Fibroblast of lung (primary cell): ENCODE measurements at regions not wholly inside any gene's neighbourhood (a gene's known extent, or its start where the extent isn't known, plus 50 kb on each side); places are given as distances from the start of the nearest gene placed in this dataset.

Experiments
- DNase-seq, 2 donors: peaks; one replicate each; pipeline versions ENCODE4 v3.0.0 to v3.0.0-alpha.2; 2010; ENCODE audit warnings: low read depth in 2 of 2
- H2AFZ ChIP-seq: 2 replicates; pipeline ENCODE4 v1.5.1; 2012; ENCODE audit warnings: low read length, control low read depth, inconsistent platforms
- H3K27ac ChIP-seq: 2 replicates; pipeline ENCODE4 v1.5.1; 2011; ENCODE audit warnings: low read length, control low read depth; ENCODE audit not compliant: insufficient read depth
- H3K27me3 ChIP-seq: 2 replicates; pipeline ENCODE4 v1.5.1; 2011; ENCODE audit warnings: mild to moderate bottlenecking, low read length; ENCODE audit not compliant: control insufficient read depth, insufficient read depth
- H3K36me3 ChIP-seq: 2 replicates; pipeline ENCODE4 v1.5.1; 2011; ENCODE audit warnings: low read length; ENCODE audit not compliant: control insufficient read depth, insufficient read depth
- H3K4me1 ChIP-seq: 2 replicates; pipeline ENCODE4 v1.5.1; 2011; ENCODE audit warnings: low read length; ENCODE audit not compliant: control insufficient read depth, insufficient read depth; ENCODE audit errors: extremely low read depth
- H3K4me2 ChIP-seq: 2 replicates; pipeline ENCODE4 v1.5.1; 2011; ENCODE audit warnings: low read length, control low read depth; ENCODE audit not compliant: insufficient read depth; ENCODE audit errors: extremely low read depth
- H3K4me3 ChIP-seq, 4 experiments: fragments of 200-600 bp in 1 of 4; sonication (generic) in 1 of 4; replicated peaks in 1 of 4; 2 replicates each; pipeline ENCODE4 v1.5.1; 2011 to 2016; ENCODE audit warnings: low read length in 4 of 4, low read depth in 3 of 4, mild to moderate bottlenecking in 3 of 4, control low read depth in 2 of 4, inconsistent platforms in 1 of 4, mixed read lengths in 1 of 4; ENCODE audit not compliant: insufficient read depth in 1 of 4; ENCODE audit errors: control extremely low read depth in 1 of 4
- H3K79me2 ChIP-seq: 2 replicates; pipeline ENCODE4 v1.5.1; 2012; ENCODE audit warnings: mild to moderate bottlenecking, low read length, inconsistent platforms; ENCODE audit not compliant: control insufficient read depth, insufficient read depth
- H3K9ac ChIP-seq: 2 replicates; pipeline ENCODE4 v1.5.1; 2011; ENCODE audit warnings: mild to moderate bottlenecking, low read length, control low read depth; ENCODE audit not compliant: insufficient read depth
- H3K9me3 ChIP-seq: 2 replicates; pipeline ENCODE4 v1.5.1; 2012; ENCODE audit warnings: low read depth, low read length; ENCODE audit not compliant: control insufficient read depth, insufficient read depth
- H4K20me1 ChIP-seq: 2 replicates; pipeline ENCODE4 v1.5.1; 2011; ENCODE audit warnings: low read length; ENCODE audit not compliant: control insufficient read depth, insufficient read depth; ENCODE audit errors: extremely low read depth
- EZH2 ChIP-seq: IDR thresholded peaks from 2 replicates; pipeline ENCODE4 v1.5.1; 2012; ENCODE audit warnings: low read length, control low read depth, mild to moderate bottlenecking; ENCODE audit errors: missing control alignments
- TF ChIP-seq, protein P1 (sequence below), 2 donors: IDR thresholded peaks in 1 of 2; conservative IDR thresholded peaks in 1 of 2; 1 replicate in 1 of 2; 2 replicates in 1 of 2; pipeline ENCODE4 v1.5.1; 2011 to 2012; ENCODE audit warnings: low read length in 2 of 2, control low read depth in 1 of 2, inconsistent platforms in 1 of 2, low read depth in 1 of 2, mild to moderate bottlenecking in 1 of 2

GRCh38 chr18:67281746-67282145 lies 234.8 kb downstream of the DSEL start:
- no peak overlapping the region for H3K4me2 ChIP-seq
- H3K4me1 ChIP-seq, result peaks cover 2% of the 10 kb centered on the region
- H4K20me1 ChIP-seq, result no peaks in the 10 kb centered on the region
- no peaks in the 10 kb centered on the region for H3K36me3 ChIP-seq
- no peaks in the 10 kb centered on the region for H3K9me3 ChIP-seq
- no peak for TF ChIP-seq EZH2
- TF ChIP-seq, protein P1, sequence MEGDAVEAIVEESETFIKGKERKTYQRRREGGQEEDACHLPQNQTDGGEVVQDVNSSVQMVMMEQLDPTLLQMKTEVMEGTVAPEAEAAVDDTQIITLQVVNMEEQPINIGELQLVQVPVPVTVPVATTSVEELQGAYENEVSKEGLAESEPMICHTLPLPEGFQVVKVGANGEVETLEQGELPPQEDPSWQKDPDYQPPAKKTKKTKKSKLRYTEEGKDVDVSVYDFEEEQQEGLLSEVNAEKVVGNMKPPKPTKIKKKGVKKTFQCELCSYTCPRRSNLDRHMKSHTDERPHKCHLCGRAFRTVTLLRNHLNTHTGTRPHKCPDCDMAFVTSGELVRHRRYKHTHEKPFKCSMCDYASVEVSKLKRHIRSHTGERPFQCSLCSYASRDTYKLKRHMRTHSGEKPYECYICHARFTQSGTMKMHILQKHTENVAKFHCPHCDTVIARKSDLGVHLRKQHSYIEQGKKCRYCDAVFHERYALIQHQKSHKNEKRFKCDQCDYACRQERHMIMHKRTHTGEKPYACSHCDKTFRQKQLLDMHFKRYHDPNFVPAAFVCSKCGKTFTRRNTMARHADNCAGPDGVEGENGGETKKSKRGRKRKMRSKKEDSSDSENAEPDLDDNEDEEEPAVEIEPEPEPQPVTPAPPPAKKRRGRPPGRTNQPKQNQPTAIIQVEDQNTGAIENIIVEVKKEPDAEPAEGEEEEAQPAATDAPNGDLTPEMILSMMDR (conservative IDR thresholded peaks at IDR 0.05 in 1 of 2, IDR thresholded peaks at IDR 0.05 in 1 of 2; ENCODE audit: low read depth in 1 of 2, low read length in 2 of 2), result no peak
- no peaks in the 10 kb centered on the region for H3K27me3 ChIP-seq
- no peaks in the 10 kb centered on the region for H3K79me2 ChIP-seq
- no peak overlapping the region for H3K9ac ChIP-seq
- H3K4me3 ChIP-seq, result no peak overlapping the region
- DNase-seq, result no peak
- no peak overlapping the region for H2AFZ ChIP-seq
- H3K27ac ChIP-seq, result no peak overlapping the region

- Histone ChIP-seq H3K79me2 (no peaks in the 10 kb centered on the region), H3K4me1 (peaks cover 2% of the 10 kb centered on the region), H2AFZ (no peak overlapping the region), H3K4me3 (no peak overlapping the region), H3K27ac (no peak overlapping the region), H3K9ac (no peak overlapping the region), H3K9me3 (no peaks in the 10 kb centered on the region), H4K20me1 (no peaks in the 10 kb centered on the region), H3K4me2 (no peak overlapping the region), H3K27me3 (no peaks in the 10 kb centered on the region), H3K36me3 (no peaks in the 10 kb centered on the region)
- TF ChIP-seq, protein P1 (conservative IDR thresholded peaks at IDR 0.05 in 1 of 2, IDR thresholded peaks at IDR 0.05 in 1 of 2; ENCODE audit: low read depth in 1 of 2, low read length in 2 of 2), result no peak
- no peak for TF ChIP-seq EZH2
- no peak for DNase-seq
These were observed 235.9 kb downstream of the DSEL start for GRCh38 chr18:67280486-67281242.

DNA sequence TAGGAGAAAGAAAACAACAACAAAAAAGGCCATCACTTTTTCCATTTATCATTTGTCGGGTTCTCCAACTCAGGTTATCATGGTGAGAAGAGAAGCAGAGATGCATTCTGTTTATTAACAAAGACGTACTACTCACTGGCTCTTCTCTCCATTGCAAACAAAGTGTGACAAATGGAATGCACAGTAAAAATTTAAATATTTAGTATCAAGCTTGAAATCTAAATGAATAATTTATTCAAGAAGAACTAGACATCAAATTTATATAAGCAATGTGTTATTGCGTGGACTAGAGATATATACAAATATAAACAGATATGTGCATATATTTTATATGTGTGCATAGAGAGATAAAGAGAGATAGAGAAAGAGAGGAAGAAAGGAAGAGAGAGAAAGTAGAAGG lies 236.5 kb downstream of the DSEL start:
- no peak overlapping the region for H3K4me3 ChIP-seq
- no peaks in the 10 kb centered on the region for H3K9me3 ChIP-seq
- no peak overlapping the region for H3K4me2 ChIP-seq
- no peaks in the 10 kb centered on the region for H4K20me1 ChIP-seq
- H3K27me3 ChIP-seq, result no peaks in the 10 kb centered on the region
- H3K27ac ChIP-seq, result no peak overlapping the region
- H3K4me1 ChIP-seq, result peaks cover 2% of the 10 kb centered on the region
- no peak for DNase-seq
- H2AFZ ChIP-seq, result no peak overlapping the region
- no peaks in the 10 kb centered on the region for H3K79me2 ChIP-seq
- H3K9ac ChIP-seq, result no peak overlapping the region
- H3K36me3 ChIP-seq, result no peaks in the 10 kb centered on the region
- TF ChIP-seq, protein P1 (conservative IDR thresholded peaks at IDR 0.05 in 1 of 2, IDR thresholded peaks at IDR 0.05 in 1 of 2; ENCODE audit: low read depth in 1 of 2, low read length in 2 of 2), result no peak
- TF ChIP-seq EZH2, result no peak
